ENCODE measurements at regions not wholly inside any gene's neighbourhood (a gene's known extent, or its start where the extent isn't known, plus 50 kb on each side); places are given as distances from the start of the nearest gene placed in this dataset.
"Not testable (repeated sequence)": the region's sequence is repeated elsewhere in the genome, so short reads cannot be mapped to it uniquely, and the experiment has no call there.

GRCh38 chr6:68575765-68576439 lies 59.2 kb upstream of the ADGRB3 start:
- peak; percentile 91 for DNase-seq

- no peak for DNase-seq
Measured at GRCh38 chr6:68572975-68573374, 62.1 kb upstream of the ADGRB3 start.

GRCh38 chr6:68572525-68572924 lies 62.6 kb upstream of the ADGRB3 start:
- DNase-seq: peak; percentile 44

DNA sequence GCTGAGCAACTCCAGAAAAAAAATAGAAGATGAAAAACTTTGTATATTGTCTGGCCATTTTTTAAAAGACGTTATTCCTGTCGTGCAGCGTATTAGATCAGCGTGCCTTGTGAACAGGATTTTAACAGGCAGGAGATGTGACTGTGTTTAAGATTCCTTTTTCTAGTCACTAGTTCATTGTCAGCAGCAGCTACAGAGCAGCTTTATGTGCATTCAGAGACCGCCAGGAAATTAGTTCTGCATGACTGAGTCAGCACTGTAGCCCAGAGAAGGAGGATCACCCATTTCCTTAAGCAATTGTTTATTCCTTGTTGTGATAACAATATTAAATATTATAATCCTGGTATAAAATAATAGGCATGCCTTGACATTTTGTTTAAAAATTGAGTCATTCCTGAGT lies 75.4 kb upstream of the ADGRB3 start:
- peak; percentile 85 for DNase-seq

GRCh38 chr6:68559070-68559469 lies 76.0 kb upstream of the ADGRB3 start:
- peak; percentile 82 for DNase-seq

- DNase-seq: no peak
Measured at GRCh38 chr6:68546620-68547019, 88.5 kb upstream of the ADGRB3 start.

- no peak for DNase-seq
Measured at GRCh38 chr6:68544450-68544849, 90.6 kb upstream of the ADGRB3 start.

DNA sequence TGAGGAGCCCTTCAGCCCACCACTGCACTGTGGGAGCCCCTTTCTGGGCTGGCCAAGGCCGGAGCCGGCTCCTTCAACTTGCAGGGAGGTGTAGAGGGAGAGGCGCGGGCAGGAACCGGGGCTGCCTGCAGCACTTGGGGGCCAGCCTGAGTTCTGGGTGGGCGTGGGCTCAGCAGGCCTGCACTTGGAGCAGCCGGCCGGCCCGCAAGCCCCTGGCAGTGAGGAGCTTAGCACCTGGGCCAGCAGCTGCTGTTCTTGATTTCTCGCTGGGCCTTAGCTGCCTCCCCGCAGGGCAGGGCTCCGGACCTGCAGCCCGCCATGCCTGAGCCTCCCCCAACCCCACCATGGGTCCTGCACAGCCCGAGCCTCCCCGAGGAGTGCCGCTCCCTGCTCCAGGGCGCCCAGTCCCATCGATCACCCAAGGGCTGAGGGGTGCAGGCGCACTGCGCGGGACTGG lies 101.7 kb upstream of the ADGRB3 start:
- no peak for DNase-seq

GRCh38 chr6:68527691-68528090 lies 107.4 kb upstream of the ADGRB3 start:
- DNase-seq: no peak

- no peak for DNase-seq
Measured at GRCh38 chr6:68506911-68507310, 128.2 kb upstream of the ADGRB3 start.

DNA sequence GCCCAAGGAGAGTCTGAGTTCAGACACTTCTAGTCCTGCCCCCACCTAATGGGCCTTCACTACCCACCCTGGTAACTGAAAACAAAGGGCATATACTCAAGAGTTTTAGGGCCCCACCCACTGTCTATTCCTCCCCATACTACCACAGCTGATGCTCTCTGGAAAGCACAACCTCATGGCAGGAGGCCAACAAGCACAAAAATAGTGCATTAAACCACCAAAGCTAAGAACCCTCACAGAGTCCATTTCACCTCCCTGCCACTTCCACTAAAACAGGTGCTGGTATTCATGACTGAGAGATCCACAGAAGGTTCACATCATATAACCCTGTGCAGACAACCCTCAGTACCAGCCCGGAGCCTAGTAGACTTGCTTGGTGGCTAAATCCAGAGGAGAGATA lies 132.1 kb upstream of the ADGRB3 start:
- DNase-seq: no peak

DNA sequence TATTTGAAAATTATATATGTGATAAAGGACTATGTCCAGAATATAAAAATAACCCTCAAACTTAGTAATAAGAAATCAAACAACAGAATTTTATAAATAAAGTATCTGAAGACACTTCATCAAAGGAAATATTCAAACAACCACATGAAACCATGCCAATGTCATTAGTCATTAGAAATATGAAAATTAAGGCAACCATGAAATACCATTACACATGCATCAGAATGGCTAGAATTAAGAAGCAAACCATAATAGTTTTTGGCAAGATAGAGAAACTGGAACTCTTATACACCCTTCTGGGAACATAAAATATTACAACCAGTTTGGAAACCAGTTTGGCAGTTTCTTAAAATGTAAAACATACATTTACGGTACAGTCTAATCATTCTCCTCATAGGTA lies 137.2 kb upstream of the ADGRB3 start:
- no peak for DNase-seq

- DNase-seq: not testable (repeated sequence)
Measured at GRCh38 chr6:68494880-68495279, 140.2 kb upstream of the ADGRB3 start.

GRCh38 chr6:68476611-68477010 lies 158.5 kb upstream of the ADGRB3 start:
- no peak for DNase-seq

GRCh38 chr6:68473433-68474210 lies 161.5 kb upstream of the ADGRB3 start:
- DNase-seq: no peak

DNA sequence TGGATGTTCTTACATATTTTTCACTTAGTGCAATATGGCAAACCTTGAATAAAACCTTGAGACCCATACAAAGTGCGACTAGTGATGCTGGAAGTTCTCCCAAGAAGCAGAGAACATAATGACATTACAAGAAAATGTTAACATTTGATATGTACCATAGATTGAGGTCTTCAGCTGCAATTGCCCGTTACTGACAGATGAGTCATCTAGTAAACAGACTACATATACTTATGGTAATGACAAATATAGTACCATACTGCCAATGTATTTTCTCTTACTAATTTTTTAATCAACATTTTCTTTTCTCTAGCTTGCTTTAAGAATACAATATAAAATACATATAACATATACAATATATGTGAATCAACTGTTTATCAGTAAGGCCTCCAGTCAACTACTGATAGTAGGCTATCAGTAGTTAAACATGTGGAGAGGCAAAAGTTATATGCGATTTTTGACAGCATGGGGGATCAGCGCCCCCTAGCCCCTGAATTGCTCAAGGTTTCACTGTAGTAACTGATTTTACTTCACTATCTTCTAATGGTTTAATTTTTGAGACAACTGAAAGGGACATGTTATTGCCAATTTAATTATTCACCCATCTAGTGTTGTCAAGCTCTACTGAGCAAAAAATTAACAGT lies 166.7 kb upstream of the ADGRB3 start:
- no peak for DNase-seq

- no peak for DNase-seq
Measured at GRCh38 chr6:68458447-68458846, 176.6 kb upstream of the ADGRB3 start.

DNA sequence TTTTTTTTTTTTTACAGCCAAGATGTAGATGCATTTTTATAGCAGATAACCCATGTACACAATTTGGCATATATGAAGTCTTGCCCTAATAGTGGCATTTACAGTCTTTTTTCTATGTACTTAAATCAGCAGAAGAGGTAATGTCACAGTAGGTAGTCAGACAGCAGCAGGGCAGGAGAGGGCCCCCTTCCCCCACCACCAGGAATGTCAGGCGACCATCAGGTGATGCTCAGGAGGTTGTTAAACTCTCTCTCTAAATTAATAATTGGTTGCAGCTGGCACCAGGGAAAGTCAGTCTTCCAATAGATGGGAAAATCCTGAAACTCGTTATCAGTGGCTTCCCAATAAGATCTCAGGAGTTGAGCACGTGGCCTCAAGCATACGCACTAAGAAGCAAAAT lies 188.0 kb upstream of the ADGRB3 start:
- DNase-seq: no peak

- no peak for DNase-seq
Measured at GRCh38 chr6:68445926-68446325, 189.2 kb upstream of the ADGRB3 start.

- DNase-seq: peak; percentile 0
Measured at GRCh38 chr6:68443704-68444103, 191.4 kb upstream of the ADGRB3 start.

DNA sequence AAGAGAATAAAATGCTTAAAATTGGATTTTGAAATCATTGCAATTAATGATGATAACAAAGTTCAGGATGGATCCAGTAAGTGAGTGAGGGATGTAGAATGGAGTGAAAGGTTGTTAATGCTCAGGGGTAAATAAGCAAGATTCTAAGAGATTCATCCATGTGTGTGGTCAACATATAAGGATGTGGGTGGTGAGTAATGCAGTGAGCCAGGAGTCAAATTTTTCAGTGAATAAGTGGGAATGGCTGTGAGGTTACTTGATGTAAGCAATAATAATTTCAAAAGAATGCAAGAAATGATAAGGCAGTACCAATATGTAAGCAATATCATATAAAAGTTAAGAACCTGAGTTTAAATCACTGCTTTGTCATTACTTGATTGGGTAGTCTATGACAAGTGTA lies 207.5 kb upstream of the ADGRB3 start:
- DNase-seq: no peak

- DNase-seq: no peak
Measured at GRCh38 chr6:68410021-68410420, 225.1 kb upstream of the ADGRB3 start.

- no peak for DNase-seq
Measured at GRCh38 chr6:68400396-68400795, 234.7 kb upstream of the ADGRB3 start.

- DNase-seq: no peak
Measured at GRCh38 chr6:68391953-68392352, 243.1 kb upstream of the ADGRB3 start.
